Fibroblast of mammary gland (primary cell): ENCODE measurements at regions not wholly inside any gene's neighbourhood (a gene's known extent, or its start where the extent isn't known, plus 50 kb on each side); places are given as distances from the start of the nearest gene placed in this dataset.

Experiments
- DNase-seq: peaks from one replicate; pipeline ENCODE4 v3.0.0-alpha.2; 2010; ENCODE audit warnings: low read depth
- H3K4me3 ChIP-seq: 2 replicates; pipeline ENCODE4 v1.5.1; 2011; ENCODE audit warnings: low read depth, mild to moderate bottlenecking, low read length, moderate library complexity; ENCODE audit not compliant: control insufficient read depth
- TF ChIP-seq, protein P1 (sequence below): conservative IDR thresholded peaks from 2 replicates; pipeline ENCODE4 v1.5.1; 2011; ENCODE audit warnings: low read depth, low read length, inconsistent platforms; ENCODE audit not compliant: control insufficient read depth, insufficient read depth

DNA sequence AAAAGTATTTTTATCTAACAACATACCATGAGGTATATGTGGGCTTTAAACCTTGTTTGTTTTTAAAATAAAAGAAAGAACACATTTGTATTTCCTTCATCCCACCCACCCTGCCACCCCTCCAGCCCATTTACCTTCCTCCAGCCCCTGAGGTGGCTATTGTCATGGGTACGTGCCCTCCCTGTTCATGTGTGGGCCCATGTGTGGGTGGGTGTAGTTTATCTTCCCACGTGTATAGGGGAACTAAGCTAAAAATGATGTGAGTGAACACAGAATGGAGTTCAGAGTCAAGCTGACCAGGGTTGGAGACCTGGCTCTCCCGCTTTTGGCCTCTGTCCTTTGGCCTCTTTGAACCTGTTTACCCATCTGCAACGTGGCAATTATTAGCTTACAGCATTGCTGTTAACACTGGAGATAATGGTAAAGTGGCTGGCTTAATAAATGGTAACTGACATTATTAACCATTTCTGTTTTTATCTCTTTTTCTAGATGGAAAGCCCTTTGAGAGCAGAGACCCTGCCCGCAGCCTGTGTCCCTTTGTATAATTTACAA lies 78.1 kb upstream of the WDR26 start:
- DNase-seq: no peak
- TF ChIP-seq, protein P1, sequence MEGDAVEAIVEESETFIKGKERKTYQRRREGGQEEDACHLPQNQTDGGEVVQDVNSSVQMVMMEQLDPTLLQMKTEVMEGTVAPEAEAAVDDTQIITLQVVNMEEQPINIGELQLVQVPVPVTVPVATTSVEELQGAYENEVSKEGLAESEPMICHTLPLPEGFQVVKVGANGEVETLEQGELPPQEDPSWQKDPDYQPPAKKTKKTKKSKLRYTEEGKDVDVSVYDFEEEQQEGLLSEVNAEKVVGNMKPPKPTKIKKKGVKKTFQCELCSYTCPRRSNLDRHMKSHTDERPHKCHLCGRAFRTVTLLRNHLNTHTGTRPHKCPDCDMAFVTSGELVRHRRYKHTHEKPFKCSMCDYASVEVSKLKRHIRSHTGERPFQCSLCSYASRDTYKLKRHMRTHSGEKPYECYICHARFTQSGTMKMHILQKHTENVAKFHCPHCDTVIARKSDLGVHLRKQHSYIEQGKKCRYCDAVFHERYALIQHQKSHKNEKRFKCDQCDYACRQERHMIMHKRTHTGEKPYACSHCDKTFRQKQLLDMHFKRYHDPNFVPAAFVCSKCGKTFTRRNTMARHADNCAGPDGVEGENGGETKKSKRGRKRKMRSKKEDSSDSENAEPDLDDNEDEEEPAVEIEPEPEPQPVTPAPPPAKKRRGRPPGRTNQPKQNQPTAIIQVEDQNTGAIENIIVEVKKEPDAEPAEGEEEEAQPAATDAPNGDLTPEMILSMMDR: no peak

DNA sequence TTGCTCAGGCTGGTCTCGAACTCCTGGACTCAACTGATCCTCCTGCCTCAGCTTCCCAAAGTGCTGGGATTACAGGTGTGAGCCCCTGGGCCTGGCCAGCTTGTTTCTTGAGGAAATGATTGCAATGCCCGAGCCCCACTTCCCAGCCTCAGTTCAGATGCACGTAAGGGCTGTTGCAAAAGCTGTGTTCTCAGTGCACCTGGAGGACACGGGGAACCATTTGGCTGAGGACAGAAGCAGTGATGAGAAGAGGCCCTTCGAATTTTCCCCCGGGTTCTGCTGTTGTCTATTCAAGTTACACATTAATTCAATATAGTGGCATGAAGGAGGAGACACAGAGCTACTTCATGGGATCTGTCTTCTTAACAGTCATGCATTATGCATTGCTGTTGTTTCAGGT lies 78.8 kb upstream of the WDR26 start:
- TF ChIP-seq, protein P1: no peak
- no peak overlapping the region for H3K4me3 ChIP-seq
- DNase-seq: no peak

More for the DNA sequence above, 78.1 kb upstream of the WDR26 start:
- no peak overlapping the region for H3K4me3 ChIP-seq

DNA sequence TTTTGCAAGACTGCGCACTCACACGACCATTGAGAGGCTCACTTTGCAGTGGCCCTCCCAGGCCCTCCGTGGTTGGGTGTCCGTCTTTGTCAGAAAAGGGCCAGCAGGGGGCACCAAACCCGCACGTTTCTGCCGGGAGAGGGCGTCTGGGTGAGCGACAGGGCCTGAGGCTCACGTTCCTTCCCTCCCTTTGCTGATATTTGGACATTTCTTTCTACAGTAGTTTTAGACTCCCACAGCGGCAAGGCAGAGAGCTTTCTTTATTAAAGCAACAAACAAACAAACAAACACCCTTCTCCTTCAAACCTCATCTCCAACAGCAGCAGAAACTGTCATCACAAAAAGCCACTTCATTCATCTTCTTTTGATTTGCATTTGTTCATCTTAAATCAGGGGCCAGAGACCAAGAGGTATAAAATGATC lies 79.2 kb upstream of the WDR26 start:
- DNase-seq: peak; percentile 80
- TF ChIP-seq, protein P1: peak; percentile 88
- no peak overlapping the region for H3K4me3 ChIP-seq

DNA sequence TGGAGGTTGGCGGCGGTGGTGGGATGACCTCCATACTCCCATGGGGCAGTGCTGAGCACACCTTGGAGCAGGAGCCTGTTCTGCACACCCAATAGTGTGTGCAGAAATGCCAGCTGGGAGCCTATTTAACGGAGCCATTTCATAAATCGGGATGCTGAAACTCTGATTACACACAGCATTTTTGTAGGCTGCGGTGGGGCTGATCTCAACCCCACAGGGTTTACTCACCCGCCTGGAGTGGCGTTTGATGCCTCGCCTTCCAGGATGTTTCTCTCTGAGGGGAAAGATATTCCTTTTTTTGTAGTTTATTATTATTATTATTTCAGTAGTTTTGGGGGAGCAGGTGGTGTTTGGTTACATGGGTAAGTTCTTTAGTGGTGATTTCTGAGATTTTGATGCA lies 82.6 kb upstream of the WDR26 start:
- H3K4me3 ChIP-seq: no peak overlapping the region
- no peak for DNase-seq
- TF ChIP-seq, protein P1: no peak

DNA sequence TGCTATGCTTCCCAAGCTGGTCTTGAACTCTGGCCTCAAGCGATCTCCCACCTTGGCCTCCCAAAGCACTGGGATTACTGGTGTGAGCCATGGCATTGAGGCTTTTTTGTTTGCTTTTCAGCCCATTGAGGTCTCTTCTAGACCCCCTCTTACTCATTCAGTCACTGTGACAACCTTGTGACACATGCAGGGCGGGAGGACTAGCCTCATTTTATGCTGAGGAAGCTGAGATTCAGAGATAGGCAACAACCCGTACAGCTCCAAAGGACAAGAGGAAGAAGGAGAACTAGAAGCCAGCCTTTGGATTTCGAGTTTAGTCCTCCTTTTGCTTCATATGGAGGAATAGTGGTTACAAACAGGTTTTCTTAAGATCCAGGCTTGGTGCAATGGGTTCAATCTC lies 83.9 kb upstream of the WDR26 start:
- no peak for DNase-seq
- H3K4me3 ChIP-seq: no peak overlapping the region
- TF ChIP-seq, protein P1: no peak

DNA sequence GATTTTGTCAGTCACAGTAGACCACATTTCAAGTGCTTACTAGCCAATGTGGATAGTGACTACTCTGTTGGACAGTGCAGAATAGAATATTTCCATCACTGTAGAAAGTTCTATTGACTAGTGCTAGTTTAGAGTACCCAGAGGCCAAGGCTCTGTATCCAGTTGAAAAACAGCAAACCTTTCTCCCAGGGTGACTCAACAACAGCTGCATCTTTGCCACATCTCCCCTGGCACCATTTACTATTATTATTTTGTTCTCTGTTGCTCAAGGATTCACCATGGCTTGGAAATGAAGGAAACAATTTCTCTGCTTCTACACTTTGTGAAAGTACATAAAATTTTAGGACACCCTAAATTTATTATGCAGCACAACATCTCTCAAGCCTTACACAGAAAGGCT lies 85.3 kb upstream of the WDR26 start:
- peak; percentile 72 for DNase-seq
- H3K4me3 ChIP-seq: no peak overlapping the region
- TF ChIP-seq, protein P1: no peak

DNA sequence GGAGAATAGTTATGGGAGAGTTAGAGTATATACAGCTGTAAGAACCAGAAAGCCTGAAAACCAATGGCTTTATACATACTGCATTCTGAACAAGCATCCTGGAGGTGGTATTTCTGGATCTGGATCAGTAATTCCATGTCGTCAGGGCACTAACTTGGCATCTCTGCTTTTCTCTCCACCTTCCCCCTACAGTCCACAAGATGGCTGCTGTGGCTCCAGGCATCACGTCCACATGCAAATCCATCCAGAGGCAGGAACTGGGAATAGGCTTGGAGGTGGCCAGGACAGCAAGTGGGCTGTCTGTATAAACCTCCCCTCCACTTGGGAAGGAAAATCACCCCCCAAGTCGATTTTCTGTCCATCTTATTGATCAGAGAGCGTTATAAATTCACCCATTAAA lies 86.2 kb upstream of the WDR26 start:
- DNase-seq: no peak
- TF ChIP-seq, protein P1: no peak
- H3K4me3 ChIP-seq: no peak overlapping the region
